Spleen (tissue), 11 donors: ENCODE measurements at regions not wholly inside any gene's neighbourhood (a gene's known extent, or its start where the extent isn't known, plus 50 kb on each side); places are given as distances from the start of the nearest gene placed in this dataset.

Experiments used
- DNase-seq: peaks from one replicate; pipeline ENCODE4 v3.0.0-alpha.2; 2020
- H3K27ac ChIP-seq, 8 donors: fragments of 200-600 bp; sonication (generic) in 7 of 8; 1 replicate in 4 of 8; 2 replicates in 4 of 8; pipeline versions ENCODE4 v1.5.0 to v1.8.0; 2016 to 2021; ENCODE audit warnings: inconsistent platforms in 4 of 8, mild to moderate bottlenecking in 4 of 8, moderate library complexity in 1 of 8
- H3K27me3 ChIP-seq, 7 donors: fragments of 200-600 bp; sonication (generic) in 6 of 7; replicated peaks in 1 of 7; 1 replicate in 4 of 7; 2 replicates in 3 of 7; pipeline versions ENCODE4 v1.5.0 to v1.8.0; 2016 to 2021; ENCODE audit warnings: inconsistent platforms in 3 of 7, mild to moderate bottlenecking in 1 of 7
- H3K36me3 ChIP-seq, 6 donors: fragments of 200-600 bp; sonication (generic) in 5 of 6; 1 replicate in 4 of 6; 2 replicates in 2 of 6; pipeline versions ENCODE4 v1.5.0 to v1.8.0; 2016 to 2021; ENCODE audit warnings: inconsistent platforms in 2 of 6
- H3K4me1 ChIP-seq, 6 donors: fragments of 200-600 bp; sonication (generic) in 5 of 6; 1 replicate in 3 of 6; 2 replicates in 3 of 6; pipeline versions ENCODE4 v1.5.0 to v1.8.0; 2016 to 2021; ENCODE audit warnings: inconsistent platforms in 3 of 6
- H3K4me3 ChIP-seq, 8 donors: fragments of 200-600 bp; sonication (generic) in 7 of 8; 1 replicate in 4 of 8; 2 replicates in 4 of 8; pipeline versions ENCODE4 v1.5.0 to v1.8.0; 2016 to 2021; ENCODE audit warnings: inconsistent platforms in 4 of 8, mild to moderate bottlenecking in 4 of 8, moderate library complexity in 2 of 8
- H3K9me3 ChIP-seq, 8 donors: fragments of 200-600 bp; sonication (generic) in 7 of 8; 1 replicate in 4 of 8; 2 replicates in 4 of 8; pipeline versions ENCODE4 v1.5.0 to v1.8.0; 2016 to 2021; ENCODE audit warnings: inconsistent platforms in 4 of 8
- CTCF ChIP-seq, 11 experiments: fragments of 200-600 bp in 7 of 11; fragments of 450-650 bp in 4 of 11; sonication (generic) in 4 of 11; IDR thresholded peaks in 8 of 11; conservative IDR thresholded peaks in 3 of 11; 1 replicate in 7 of 11; 2 replicates in 4 of 11; pipeline versions ENCODE4 v1.4.0 to v1.8.0; 2016 to 2021; ENCODE audit warnings: antibody characterized with exemption in 11 of 11, inconsistent platforms in 4 of 11, mild to moderate bottlenecking in 1 of 11
- POLR2A ChIP-seq, 3 donors: fragments of 450-650 bp; IDR thresholded peaks; one replicate each; pipeline ENCODE4 v1.5.1; 2017; ENCODE audit warnings: antibody characterized with exemption in 3 of 3, mild to moderate bottlenecking in 1 of 3
- POLR2AphosphoS5 ChIP-seq, 3 donors: sonication (generic); formaldehyde crosslinking; IDR thresholded peaks; one replicate each; pipeline ENCODE4 v1.5.1; 2017; ENCODE audit warnings: antibody characterized with exemption in 3 of 3
- WGBS, 5 donors: extraction: QIAGEN DNeasy Blood & Tissue Kit in 3 of 5; methylation state at CpG; one replicate each; pipeline versions ENCODE4 v1.1.5 to v1.1.7; 2013 to 2018; 5-methylcytosine and 5-hydroxymethylcytosine counted together
- intact Hi-C: fragments of 100-400 bp; cut with DNase I; formaldehyde crosslinking; loops from one replicate; pipeline ENCODE4 v1.15.0; 2023; ENCODE audit warnings: low total_unique reads
- donor health status: healthy with polysubstance abuse.
- donor health status: DM: no; HTN: no; CAD: no; lungs with moderate emphysema.
- donor health status: DM: no; HTN: no; CAD: no.
- donor health status: Bipolar disorder and iron deficiency.
- donor health status: healthy.
- donor health status: DM: no; HTN: no; CAD: no.
- donor health status: DM: yes; HTN: yes; CAD: no.

- H3K4me1 ChIP-seq: no peaks in the 10 kb centered on the region
- no peak for DNase-seq
- no peak for TF ChIP-seq POLR2AphosphoS5 (IDR thresholded peaks at IDR 0.05)
- no peak for TF ChIP-seq CTCF (IDR thresholded peaks at IDR 0.05 in 8 of 11, conservative IDR thresholded peaks at IDR 0.05 in 3 of 11)
- no peak for TF ChIP-seq POLR2A (IDR thresholded peaks at IDR 0.05)
- H3K4me3 ChIP-seq: no peak overlapping the region
- 77 to 92% (median 90%) methylated on average over 2 of the region's 2 CpGs for WGBS, 5 donors
- intact Hi-C loops: no loop called here
- H3K36me3 ChIP-seq: no peaks in the 10 kb centered on the region
- H3K27ac ChIP-seq: no peak overlapping the region
- no peaks in the 10 kb centered on the region for H3K27me3 ChIP-seq
- H3K9me3 ChIP-seq: no peaks in the 10 kb centered on the region
Observed at GRCh38 chr1:238980053-238980452, 406.3 kb upstream of the CHRM3 start.

GRCh38 chr1:238964631-238965030 is 421.7 kb upstream of the CHRM3 start:
- intact Hi-C loops: no loop called here
- TF ChIP-seq POLR2A (IDR thresholded peaks at IDR 0.05): no peak
- TF ChIP-seq CTCF (IDR thresholded peaks at IDR 0.05 in 8 of 11, conservative IDR thresholded peaks at IDR 0.05 in 3 of 11): no peak
- TF ChIP-seq POLR2AphosphoS5 (IDR thresholded peaks at IDR 0.05): no peak
- Histone ChIP-seq H3K4me3 (no peak overlapping the region), H3K27me3 (no peaks in the 10 kb centered on the region), H3K27ac (no peak overlapping the region), H3K36me3 (no peaks in the 10 kb centered on the region), H3K4me1 (no peaks in the 10 kb centered on the region), H3K9me3 (no peaks in the 10 kb centered on the region)
- no peak for DNase-seq
- 59 to 79% (median 70%) methylated on average over 5 of the region's 5 CpGs for WGBS, 5 donors

- Histone ChIP-seq H3K4me3 (no peak overlapping the region), H3K27ac (no peak overlapping the region), H3K9me3 (no peaks in the 10 kb centered on the region), H3K4me1 (no peaks in the 10 kb centered on the region), H3K27me3 (no peaks in the 10 kb centered on the region), H3K36me3 (no peaks in the 10 kb centered on the region)
- WGBS, 5 donors: 85 to 90% (median 87%) methylated on average over 8 of the region's 8 CpGs
- intact Hi-C loops: no loop called here
- TF ChIP-seq POLR2AphosphoS5 (IDR thresholded peaks at IDR 0.05): no peak
- no peak for TF ChIP-seq CTCF (IDR thresholded peaks at IDR 0.05 in 8 of 11, conservative IDR thresholded peaks at IDR 0.05 in 3 of 11)
- TF ChIP-seq POLR2A (IDR thresholded peaks at IDR 0.05): no peak
- DNase-seq: no peak
Observed at GRCh38 chr1:238962941-238963340, 423.4 kb upstream of the CHRM3 start.

- no peak overlapping the region for H3K27ac ChIP-seq
- TF ChIP-seq POLR2AphosphoS5 (IDR thresholded peaks at IDR 0.05): no peak
- no peak for TF ChIP-seq POLR2A (IDR thresholded peaks at IDR 0.05)
- no peak for TF ChIP-seq CTCF (IDR thresholded peaks at IDR 0.05 in 8 of 11, conservative IDR thresholded peaks at IDR 0.05 in 3 of 11)
- DNase-seq: no peak
- WGBS, 5 donors: 65 to 73% (median 69%) methylated on average over 5 of the region's 5 CpGs
- no peak overlapping the region for H3K4me3 ChIP-seq
- H3K27me3 ChIP-seq: no peaks in the 10 kb centered on the region
- no peaks in the 10 kb centered on the region for H3K4me1 ChIP-seq
- intact Hi-C loops: no loop called here
- no peaks in the 10 kb centered on the region for H3K36me3 ChIP-seq
- no peaks in the 10 kb centered on the region for H3K9me3 ChIP-seq
Observed at GRCh38 chr1:238961790-238962189, 424.6 kb upstream of the CHRM3 start.
